Keratinocyte (primary cell): ENCODE measurements at regions not wholly inside any gene's neighbourhood (a gene's known extent, or its start where the extent isn't known, plus 50 kb on each side); places are given as distances from the start of the nearest gene placed in this dataset.

ENCODE experiments used
- EZH2 ChIP-seq: IDR thresholded peaks from one replicate; pipeline ENCODE4 v1.6.1; 2012; ENCODE audit warnings: inconsistent platforms, mild to moderate bottlenecking, low read length, moderate library complexity
- TF ChIP-seq, protein P1 (sequence below), 3 experiments: IDR thresholded peaks in 1 of 3; conservative IDR thresholded peaks in 1 of 3; optimal IDR thresholded peaks in 1 of 3; 2 replicates in 2 of 3; 3 replicates in 1 of 3; pipeline versions ENCODE3 to v1.5.1; 2011; ENCODE audit warnings: low read length in 3 of 3, mild to moderate bottlenecking in 3 of 3, moderate library complexity in 2 of 3, control low read depth in 1 of 3, inconsistent platforms in 1 of 3; ENCODE audit not compliant: insufficient read depth in 2 of 3; ENCODE audit errors: extremely low read depth in 1 of 3

GRCh38 chr5:74030821-74031220 lies 404.8 kb downstream of the ARHGEF28 start:
- TF ChIP-seq, protein P1, sequence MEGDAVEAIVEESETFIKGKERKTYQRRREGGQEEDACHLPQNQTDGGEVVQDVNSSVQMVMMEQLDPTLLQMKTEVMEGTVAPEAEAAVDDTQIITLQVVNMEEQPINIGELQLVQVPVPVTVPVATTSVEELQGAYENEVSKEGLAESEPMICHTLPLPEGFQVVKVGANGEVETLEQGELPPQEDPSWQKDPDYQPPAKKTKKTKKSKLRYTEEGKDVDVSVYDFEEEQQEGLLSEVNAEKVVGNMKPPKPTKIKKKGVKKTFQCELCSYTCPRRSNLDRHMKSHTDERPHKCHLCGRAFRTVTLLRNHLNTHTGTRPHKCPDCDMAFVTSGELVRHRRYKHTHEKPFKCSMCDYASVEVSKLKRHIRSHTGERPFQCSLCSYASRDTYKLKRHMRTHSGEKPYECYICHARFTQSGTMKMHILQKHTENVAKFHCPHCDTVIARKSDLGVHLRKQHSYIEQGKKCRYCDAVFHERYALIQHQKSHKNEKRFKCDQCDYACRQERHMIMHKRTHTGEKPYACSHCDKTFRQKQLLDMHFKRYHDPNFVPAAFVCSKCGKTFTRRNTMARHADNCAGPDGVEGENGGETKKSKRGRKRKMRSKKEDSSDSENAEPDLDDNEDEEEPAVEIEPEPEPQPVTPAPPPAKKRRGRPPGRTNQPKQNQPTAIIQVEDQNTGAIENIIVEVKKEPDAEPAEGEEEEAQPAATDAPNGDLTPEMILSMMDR (optimal IDR thresholded peaks at IDR 0.05 in 1 of 3, IDR thresholded peaks at IDR 0.05 in 1 of 3, conservative IDR thresholded peaks at IDR 0.05 in 1 of 3; ENCODE audit: extremely low read depth in 1 of 3, insufficient read depth in 2 of 3, low read length in 3 of 3) = no peak
- no peak for TF ChIP-seq EZH2
